D341Med (cell line): ENCODE measurements at regions not wholly inside any gene's neighbourhood (a gene's known extent, or its start where the extent isn't known, plus 50 kb on each side); places are given as distances from the start of the nearest gene placed in this dataset.
"Not testable (repeated sequence)": the region's sequence is repeated elsewhere in the genome, so short reads cannot be mapped to it uniquely, and the experiment has no call there.

ENCODE experiments used
- DNase-seq: peaks from one replicate; pipeline ENCODE4 v3.0.0; 2012; ENCODE audit warnings: low spot score

GRCh38 chr4:169894767-169895166 lies 131.4 kb downstream of the MFAP3L start:
- not testable (repeated sequence) for DNase-seq

- no peak for DNase-seq
Measured at GRCh38 chr4:169885893-169886292, 128.1 kb upstream of the HPF1 start.

DNA sequence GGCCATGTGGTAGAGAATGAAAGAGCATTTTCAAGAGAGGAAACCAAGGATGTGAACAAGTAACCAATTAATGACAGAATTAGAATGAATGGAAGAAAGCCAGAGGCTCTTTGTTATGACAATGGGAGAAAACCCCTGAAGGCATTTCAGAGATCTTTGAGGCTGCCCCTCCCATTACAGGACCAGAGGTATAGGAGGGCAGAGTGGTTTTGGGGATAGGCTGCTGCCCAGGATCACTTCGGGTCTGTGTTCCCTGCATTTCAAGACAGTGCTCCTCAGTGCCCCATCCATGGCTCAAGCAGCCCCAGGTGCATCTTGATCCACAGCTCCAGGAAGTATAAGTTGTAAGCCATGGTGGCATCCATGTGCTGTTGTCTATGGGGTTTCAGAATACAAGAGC lies 124.0 kb upstream of the HPF1 start:
- DNase-seq: no peak

- DNase-seq: no peak
Measured at GRCh38 chr4:169870507-169870906, 112.8 kb upstream of the HPF1 start.

DNA sequence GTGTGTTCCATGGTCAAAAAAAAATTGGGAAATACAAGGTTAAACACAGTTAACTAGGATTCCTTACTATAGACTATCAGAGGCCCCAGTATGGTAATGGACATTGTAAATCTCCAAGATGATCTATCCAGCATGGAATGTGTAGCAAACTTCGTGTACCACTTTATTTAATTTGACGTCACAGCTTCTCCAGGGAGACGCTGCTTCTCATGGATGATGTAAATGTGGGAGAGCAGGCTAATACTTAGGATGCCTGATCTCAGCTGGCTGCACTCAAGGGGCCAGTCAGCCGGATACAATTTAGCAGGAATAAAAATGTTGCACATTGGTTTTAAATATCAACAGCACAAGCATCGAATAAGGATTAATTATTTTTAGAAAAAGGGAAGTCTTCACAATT lies 111.7 kb upstream of the HPF1 start:
- DNase-seq: no peak

DNA sequence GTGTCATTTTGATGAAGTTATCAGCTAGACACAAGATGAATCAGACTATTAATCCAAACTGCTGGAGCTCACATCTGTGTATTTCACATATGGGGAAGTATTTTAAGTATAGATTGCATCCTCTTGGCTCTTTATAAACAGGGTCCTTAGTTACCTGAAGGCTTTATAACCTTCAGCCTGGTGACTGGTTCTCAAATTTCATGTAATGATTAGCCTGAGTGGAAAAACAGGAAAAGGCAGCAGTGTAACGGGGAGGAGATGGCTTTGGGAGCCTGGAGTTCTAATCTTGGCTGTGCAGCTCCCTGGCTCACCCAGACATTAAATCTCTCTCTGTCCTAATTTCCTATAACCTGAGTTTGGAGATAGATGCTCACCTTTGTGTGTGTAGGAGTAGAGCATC lies 103.8 kb upstream of the HPF1 start:
- no peak for DNase-seq

GRCh38 chr4:169859366-169860216 lies 101.8 kb upstream of the HPF1 start:
- no peak for DNase-seq

- no peak for DNase-seq
Measured at GRCh38 chr4:169854090-169854489, 96.3 kb upstream of the HPF1 start.

GRCh38 chr4:169852481-169852880 lies 94.7 kb upstream of the HPF1 start:
- no peak for DNase-seq

- no peak for DNase-seq
Measured at GRCh38 chr4:169851750-169852149, 94.0 kb upstream of the HPF1 start.

DNA sequence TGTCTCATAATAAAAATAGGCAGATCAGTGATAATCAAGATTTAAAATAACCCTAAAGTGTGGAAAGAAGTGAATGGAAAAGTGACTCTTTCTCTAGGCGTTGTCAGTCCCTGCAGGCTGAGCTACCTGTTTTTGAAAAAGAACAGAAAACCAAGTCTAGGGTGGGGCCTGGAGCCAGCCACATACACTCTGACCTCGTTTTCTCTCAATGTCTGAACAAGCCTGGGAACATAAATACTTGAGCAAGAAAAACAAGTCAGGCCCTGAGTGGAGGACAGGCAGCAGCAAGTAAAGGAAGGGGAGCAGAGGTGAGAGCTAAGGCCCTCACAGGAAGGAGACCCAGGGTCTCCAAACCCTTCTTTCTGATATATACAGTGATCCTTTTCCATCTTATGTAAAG lies 91.7 kb upstream of the HPF1 start:
- DNase-seq: no peak

DNA sequence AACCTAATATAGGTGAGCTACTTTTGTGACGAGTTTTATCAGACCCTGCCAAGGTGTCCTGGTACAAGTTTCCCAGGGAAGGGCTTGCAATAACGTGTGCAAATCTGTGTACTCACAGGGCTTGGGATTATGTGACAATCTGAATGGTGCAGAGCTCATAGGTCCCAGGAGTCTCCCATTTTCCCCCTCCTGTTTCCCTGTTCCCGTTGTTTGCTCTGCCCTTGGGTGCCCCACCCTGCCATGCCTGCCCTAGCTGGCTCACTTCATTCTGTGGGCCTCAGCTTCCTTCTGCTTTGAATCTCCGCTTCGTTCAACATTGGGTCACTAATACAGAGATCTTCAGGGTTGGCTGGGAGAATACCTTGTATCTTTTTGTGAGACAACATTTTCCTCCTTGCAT lies 90.3 kb upstream of the HPF1 start:
- no peak for DNase-seq

DNA sequence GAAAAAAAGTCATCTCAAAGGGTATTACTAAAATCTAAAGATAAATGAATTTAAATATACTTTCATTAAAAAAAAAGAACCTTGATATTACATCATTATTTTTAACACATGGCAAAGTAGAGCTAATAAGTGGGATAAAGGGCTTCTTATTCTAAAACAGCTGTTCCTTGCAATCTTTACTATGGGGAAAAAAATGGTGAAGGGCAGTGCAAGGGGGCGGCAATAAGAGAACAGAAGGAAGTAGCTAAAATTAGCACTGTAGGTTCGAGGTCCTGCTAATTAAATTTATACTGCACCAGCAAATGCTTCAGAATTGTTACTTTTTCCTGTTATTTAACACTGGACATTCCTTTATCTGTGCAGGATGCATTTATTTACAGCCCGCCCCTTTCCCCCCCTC lies 89.4 kb upstream of the HPF1 start:
- no peak for DNase-seq

GRCh38 chr4:169846396-169846795 lies 88.7 kb upstream of the HPF1 start:
- DNase-seq: no peak

DNA sequence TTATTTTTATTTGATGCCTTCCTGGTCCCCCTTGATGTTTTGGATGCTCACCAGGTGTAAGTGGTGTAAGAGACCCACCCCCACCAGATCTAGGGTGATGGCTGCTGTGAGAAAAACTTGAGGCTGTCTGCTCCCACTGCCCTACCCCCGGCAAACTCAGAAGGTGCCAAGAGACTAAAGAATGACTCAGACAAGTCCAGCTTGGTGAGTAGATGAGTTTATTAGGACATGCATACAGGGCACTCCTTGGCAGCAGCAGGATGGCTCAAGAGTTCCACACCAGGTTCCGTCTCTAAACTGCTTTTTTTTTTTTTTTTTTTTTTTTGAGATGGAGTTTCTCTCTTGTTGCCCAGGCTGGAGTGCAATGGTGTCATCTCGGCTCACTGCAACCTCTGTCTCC lies 84.0 kb upstream of the HPF1 start:
- DNase-seq: no peak

- no peak for DNase-seq
Measured at GRCh38 chr4:169840554-169840953, 82.8 kb upstream of the HPF1 start.

GRCh38 chr4:169828329-169828728 lies 70.6 kb upstream of the HPF1 start:
- not testable (repeated sequence) for DNase-seq

DNA sequence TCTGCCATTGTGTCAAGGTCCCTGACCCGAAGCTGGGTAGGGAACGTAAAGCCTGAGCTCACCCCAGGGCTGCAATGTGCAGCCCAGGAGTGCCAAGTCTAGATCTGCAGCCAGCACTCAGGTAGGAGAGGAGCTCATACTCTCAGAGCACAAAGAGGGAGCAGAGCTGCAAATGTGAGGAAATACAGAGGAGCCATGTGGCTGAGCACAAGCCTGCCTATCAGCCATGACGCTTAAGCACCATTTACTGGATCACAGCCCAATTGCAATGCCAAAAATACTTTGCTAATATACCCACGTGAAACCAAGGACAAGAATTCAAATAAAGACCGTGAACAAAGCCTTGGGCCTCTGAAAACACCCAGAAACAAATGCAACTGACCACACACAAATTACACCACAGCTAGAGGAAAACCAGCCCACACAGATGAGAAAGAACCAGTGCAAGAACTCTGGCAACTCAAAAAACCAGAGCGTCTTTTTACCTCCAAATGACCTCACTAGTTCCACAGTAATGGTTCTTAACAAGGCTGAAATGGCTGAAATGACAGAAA lies 69.0 kb upstream of the HPF1 start:
- no peak for DNase-seq

GRCh38 chr4:169823685-169824084 lies 65.9 kb upstream of the HPF1 start:
- DNase-seq: no peak

DNA sequence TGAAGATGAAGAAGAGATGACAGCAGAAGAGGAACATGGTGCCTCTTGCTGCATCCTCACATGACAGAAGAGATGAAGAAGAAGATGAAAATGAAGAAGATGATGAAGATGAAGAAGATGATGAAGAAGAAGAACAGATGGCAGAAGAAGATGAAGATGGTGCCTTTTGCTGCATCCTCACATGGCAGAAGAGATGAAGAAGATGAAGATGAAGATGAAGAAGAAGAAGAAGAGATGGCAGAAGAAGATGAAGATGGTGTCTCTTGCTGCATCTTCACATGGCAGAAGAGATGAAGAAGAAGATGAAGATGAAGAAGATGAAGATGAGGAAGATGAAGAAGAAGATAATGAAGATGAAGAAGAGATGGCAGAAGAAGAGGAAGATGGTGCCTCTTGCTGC lies 63.7 kb upstream of the HPF1 start:
- no peak for DNase-seq

- DNase-seq: no peak
Measured at GRCh38 chr4:169818063-169818679, 60.4 kb upstream of the HPF1 start.

- no peak for DNase-seq
Measured at GRCh38 chr4:169815606-169816005, 57.9 kb upstream of the HPF1 start.

DNA sequence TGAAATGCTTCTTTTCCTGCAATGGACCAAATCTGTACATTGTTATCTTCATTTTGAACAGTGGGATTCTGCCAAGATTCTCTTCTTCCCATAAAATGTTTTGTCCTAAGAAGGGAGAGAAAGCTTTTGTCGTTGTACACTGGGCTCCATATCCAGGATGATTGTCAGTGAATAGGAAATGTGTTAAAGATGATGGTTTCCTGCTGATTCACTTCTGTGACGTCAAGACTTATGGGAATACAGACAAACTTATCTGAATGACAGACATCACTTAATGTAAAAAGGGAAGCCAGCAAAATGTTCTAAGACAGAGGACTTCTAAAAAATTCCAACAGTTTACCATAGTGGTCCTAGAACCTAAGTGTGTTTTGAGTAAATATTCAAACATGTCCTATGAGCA lies 53.7 kb upstream of the HPF1 start:
- no peak for DNase-seq
